Esophagus squamous epithelium (tissue), 4 donors: ENCODE measurements at regions not wholly inside any gene's neighbourhood (a gene's known extent, or its start where the extent isn't known, plus 50 kb on each side); places are given as distances from the start of the nearest gene placed in this dataset.

Experiments used
- CTCF ChIP-seq, 6 experiments: fragments of 450-650 bp in 4 of 6; fragments of 200-600 bp in 2 of 6; sonication (generic) in 2 of 6; IDR thresholded peaks; one replicate each; pipeline ENCODE4 v1.5.1; 2016 to 2019; ENCODE audit warnings: antibody characterized with exemption in 6 of 6, mild to moderate bottlenecking in 4 of 6, moderate library complexity in 4 of 6
- POLR2A ChIP-seq, 4 donors: fragments of 450-650 bp; IDR thresholded peaks; one replicate each; pipeline ENCODE4 v1.6.1; 2017; ENCODE audit warnings: antibody characterized with exemption in 4 of 4, mild to moderate bottlenecking in 4 of 4, moderate library complexity in 3 of 4

- no peak for TF ChIP-seq CTCF (IDR thresholded peaks at IDR 0.05)
- no peak for TF ChIP-seq POLR2A (IDR thresholded peaks at IDR 0.05)
Measured at GRCh38 chr2:176826356-176826755, 386.2 kb upstream of the HNRNPA3 start.
